B cell (primary cell): ENCODE measurements at regions not wholly inside any gene's neighbourhood (a gene's known extent, or its start where the extent isn't known, plus 50 kb on each side); places are given as distances from the start of the nearest gene placed in this dataset.

Source experiments
- EZH2 ChIP-seq: IDR thresholded peaks from 2 replicates; pipeline ENCODE4 v1.6.1; 2012; ENCODE audit warnings: borderline replicate concordance, low read depth, mild to moderate bottlenecking, moderate library complexity, low read length; ENCODE audit not compliant: insufficient read depth, poor library complexity, severe bottlenecking
- TF ChIP-seq, protein P1 (sequence below): fragments of 200-600 bp; IDR thresholded peaks from one replicate; pipeline ENCODE4 v1.8.0; 2022; ENCODE audit warnings: antibody characterized with exemption, mild to moderate bottlenecking

DNA sequence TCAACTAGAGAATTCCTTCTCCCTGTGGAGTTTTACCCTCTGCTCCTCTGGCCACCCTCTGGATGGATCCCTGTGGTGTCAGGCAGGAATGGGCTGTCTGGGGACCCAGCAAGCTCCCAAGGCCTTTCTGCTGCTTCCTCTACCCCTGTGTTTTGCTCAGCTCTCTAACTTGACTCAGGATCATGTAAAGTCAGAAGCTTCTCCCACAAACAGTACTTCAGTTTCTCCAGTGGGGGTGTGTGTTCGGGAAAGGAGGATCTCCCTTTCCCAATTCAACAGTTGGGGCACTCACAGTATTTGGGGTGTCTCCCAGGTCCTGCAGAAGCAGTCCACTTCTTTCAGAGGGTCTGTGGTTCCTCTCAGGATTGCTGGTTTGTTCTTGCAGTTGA is 162.4 kb upstream of the NUDT4 start:
- TF ChIP-seq, protein P1, sequence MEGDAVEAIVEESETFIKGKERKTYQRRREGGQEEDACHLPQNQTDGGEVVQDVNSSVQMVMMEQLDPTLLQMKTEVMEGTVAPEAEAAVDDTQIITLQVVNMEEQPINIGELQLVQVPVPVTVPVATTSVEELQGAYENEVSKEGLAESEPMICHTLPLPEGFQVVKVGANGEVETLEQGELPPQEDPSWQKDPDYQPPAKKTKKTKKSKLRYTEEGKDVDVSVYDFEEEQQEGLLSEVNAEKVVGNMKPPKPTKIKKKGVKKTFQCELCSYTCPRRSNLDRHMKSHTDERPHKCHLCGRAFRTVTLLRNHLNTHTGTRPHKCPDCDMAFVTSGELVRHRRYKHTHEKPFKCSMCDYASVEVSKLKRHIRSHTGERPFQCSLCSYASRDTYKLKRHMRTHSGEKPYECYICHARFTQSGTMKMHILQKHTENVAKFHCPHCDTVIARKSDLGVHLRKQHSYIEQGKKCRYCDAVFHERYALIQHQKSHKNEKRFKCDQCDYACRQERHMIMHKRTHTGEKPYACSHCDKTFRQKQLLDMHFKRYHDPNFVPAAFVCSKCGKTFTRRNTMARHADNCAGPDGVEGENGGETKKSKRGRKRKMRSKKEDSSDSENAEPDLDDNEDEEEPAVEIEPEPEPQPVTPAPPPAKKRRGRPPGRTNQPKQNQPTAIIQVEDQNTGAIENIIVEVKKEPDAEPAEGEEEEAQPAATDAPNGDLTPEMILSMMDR: no peak
- no peak for TF ChIP-seq EZH2
